ENCODE measurements at regions not wholly inside any gene's neighbourhood (a gene's known extent, or its start where the extent isn't known, plus 50 kb on each side); places are given as distances from the start of the nearest gene placed in this dataset.

GRCh38 chr13:89923736-89924135, 1423.8 kb upstream of the MIR17HG start:
- peak; percentile 13 for DNase-seq

- peak; percentile 31 for DNase-seq
Measured at GRCh38 chr13:89925107-89925506, 1422.4 kb upstream of the MIR17HG start.

- DNase-seq, result no peak
Measured at GRCh38 chr13:89930861-89931260, 1416.6 kb upstream of the MIR17HG start.

GRCh38 chr13:89932902-89933301, 1414.6 kb upstream of the MIR17HG start:
- no peak for DNase-seq

GRCh38 chr13:89936256-89936655, 1411.2 kb upstream of the MIR17HG start:
- DNase-seq, result no peak

GRCh38 chr13:89937420-89937819, 1410.1 kb upstream of the MIR17HG start:
- DNase-seq, result no peak

- no peak for DNase-seq
Measured at GRCh38 chr13:89940383-89940782, 1407.1 kb upstream of the MIR17HG start.

- DNase-seq, result no peak
Measured at GRCh38 chr13:89943139-89943538, 1404.3 kb upstream of the MIR17HG start.

GRCh38 chr13:89950225-89950624, 1397.3 kb upstream of the MIR17HG start:
- DNase-seq, result no peak

- DNase-seq, result no peak
Measured at GRCh38 chr13:89951341-89951740, 1396.1 kb upstream of the MIR17HG start.

- no peak for DNase-seq
Measured at GRCh38 chr13:89953581-89953980, 1393.9 kb upstream of the MIR17HG start.

GRCh38 chr13:89955773-89956172, 1391.7 kb upstream of the MIR17HG start:
- no peak for DNase-seq

- no peak for DNase-seq
Measured at GRCh38 chr13:89959074-89959473, 1388.4 kb upstream of the MIR17HG start.

GRCh38 chr13:89965252-89965651, 1382.2 kb upstream of the MIR17HG start:
- DNase-seq, result no peak

- DNase-seq, result no peak
Measured at GRCh38 chr13:89966524-89966923, 1381.0 kb upstream of the MIR17HG start.

GRCh38 chr13:89967701-89968100, 1379.8 kb upstream of the MIR17HG start:
- no peak for DNase-seq

- DNase-seq, result no peak
Measured at GRCh38 chr13:89968470-89968869, 1379.0 kb upstream of the MIR17HG start.

- no peak for DNase-seq
Measured at GRCh38 chr13:89970353-89970709, 1377.2 kb upstream of the MIR17HG start.

GRCh38 chr13:89977203-89977602, 1370.3 kb upstream of the MIR17HG start:
- no peak for DNase-seq

- no peak for DNase-seq
Measured at GRCh38 chr13:89980896-89981295, 1366.6 kb upstream of the MIR17HG start.

GRCh38 chr13:89982407-89983095, 1364.9 kb upstream of the MIR17HG start:
- DNase-seq, result peak; percentile 14

GRCh38 chr13:89988206-89988605, 1359.3 kb upstream of the MIR17HG start:
- no peak for DNase-seq

GRCh38 chr13:90003566-90003965, 1343.9 kb upstream of the MIR17HG start:
- DNase-seq, result no peak

- no peak for DNase-seq
Measured at GRCh38 chr13:90008707-90009149, 1338.8 kb upstream of the MIR17HG start.

- no peak for DNase-seq
Measured at GRCh38 chr13:90014038-90014437, 1333.4 kb upstream of the MIR17HG start.
